Jurkat, Clone E6-1 (cell line): ENCODE measurements at regions not wholly inside any gene's neighbourhood (a gene's known extent, or its start where the extent isn't known, plus 50 kb on each side); places are given as distances from the start of the nearest gene placed in this dataset.

ENCODE experiments used
- DNase-seq: peaks from one replicate; pipeline ENCODE4 v3.0.0-alpha.2; 2011; ENCODE audit warnings: low read depth, low spot score
- H3K4me3 ChIP-seq: 2 replicates; pipeline ENCODE4 v1.5.1; 2011; ENCODE audit warnings: mild to moderate bottlenecking, low read length, control low read depth, moderate library complexity

GRCh38 chr5:172505845-172506244 is 51.5 kb upstream of the SH3PXD2B start:
- no peak for DNase-seq
- no peak overlapping the region for H3K4me3 ChIP-seq

- no peak overlapping the region for H3K4me3 ChIP-seq
- no peak for DNase-seq
Measured at GRCh38 chr5:172505403-172505759, 51.1 kb upstream of the SH3PXD2B start.

- no peak for DNase-seq
- no peak overlapping the region for H3K4me3 ChIP-seq
Measured at GRCh38 chr5:172504701-172505402, 50.5 kb upstream of the SH3PXD2B start.

- no peak for DNase-seq
- no peak overlapping the region for H3K4me3 ChIP-seq
Measured at GRCh38 chr5:172503925-172504700, 49.8 kb upstream of the SH3PXD2B start.
